HG03521 (cell line): ENCODE measurements at regions not wholly inside any gene's neighbourhood (a gene's known extent, or its start where the extent isn't known, plus 50 kb on each side); places are given as distances from the start of the nearest gene placed in this dataset.

ENCODE experiments used
- ATAC-seq: cut with Tn5 transposase; IDR thresholded peaks from one replicate; pipeline ENCODE4 v1.9.1; 2021; ENCODE audit warnings: mild to moderate bottlenecking, moderate library complexity; ENCODE audit not compliant: unreplicated experiment

- no peak for ATAC-seq
Measured at GRCh38 chr22:47296405-47297260, 534.2 kb downstream of the TBC1D22A start.

GRCh38 chr22:47295982-47296381, 533.5 kb downstream of the TBC1D22A start:
- no peak for ATAC-seq

GRCh38 chr22:47295226-47295901, 532.9 kb downstream of the TBC1D22A start:
- ATAC-seq: no peak

- ATAC-seq: no peak
Measured at GRCh38 chr22:47294576-47294975, 532.1 kb downstream of the TBC1D22A start.

- ATAC-seq: no peak
Measured at GRCh38 chr22:47294222-47294532, 531.7 kb downstream of the TBC1D22A start.

- ATAC-seq: no peak
Measured at GRCh38 chr22:47293368-47294221, 531.1 kb downstream of the TBC1D22A start.

GRCh38 chr22:47292546-47293320, 530.3 kb downstream of the TBC1D22A start:
- no peak for ATAC-seq

- no peak for ATAC-seq
Measured at GRCh38 chr22:47291565-47292495, 529.4 kb downstream of the TBC1D22A start.

- ATAC-seq: no peak
Measured at GRCh38 chr22:47290706-47291430, 528.4 kb downstream of the TBC1D22A start.

GRCh38 chr22:47289336-47289985, 527.0 kb downstream of the TBC1D22A start:
- no peak for ATAC-seq

- no peak for ATAC-seq
Measured at GRCh38 chr22:47288680-47289079, 526.2 kb downstream of the TBC1D22A start.

GRCh38 chr22:47287516-47287915, 525.1 kb downstream of the TBC1D22A start:
- ATAC-seq: no peak

- no peak for ATAC-seq
Measured at GRCh38 chr22:47286590-47286989, 524.1 kb downstream of the TBC1D22A start.

- ATAC-seq: no peak
Measured at GRCh38 chr22:47285981-47286380, 523.5 kb downstream of the TBC1D22A start.

GRCh38 chr22:47284822-47285221, 522.4 kb downstream of the TBC1D22A start:
- ATAC-seq: no peak

- no peak for ATAC-seq
Measured at GRCh38 chr22:47284360-47284759, 521.9 kb downstream of the TBC1D22A start.

- ATAC-seq: no peak
Measured at GRCh38 chr22:47283616-47284270, 521.3 kb downstream of the TBC1D22A start.

GRCh38 chr22:47282851-47283250, 520.4 kb downstream of the TBC1D22A start:
- no peak for ATAC-seq
